IPS-NIHi11 (cell line): ENCODE measurements at regions not wholly inside any gene's neighbourhood (a gene's known extent, or its start where the extent isn't known, plus 50 kb on each side); places are given as distances from the start of the nearest gene placed in this dataset.
A peak's percentile ranks its signal among the peaks of the same experiment; 100 is the strongest.

Experiments used
- DNase-seq: peaks from one replicate; pipeline ENCODE4 v3.0.0; 2012; ENCODE audit warnings: mixed read lengths, low spot score

DNA sequence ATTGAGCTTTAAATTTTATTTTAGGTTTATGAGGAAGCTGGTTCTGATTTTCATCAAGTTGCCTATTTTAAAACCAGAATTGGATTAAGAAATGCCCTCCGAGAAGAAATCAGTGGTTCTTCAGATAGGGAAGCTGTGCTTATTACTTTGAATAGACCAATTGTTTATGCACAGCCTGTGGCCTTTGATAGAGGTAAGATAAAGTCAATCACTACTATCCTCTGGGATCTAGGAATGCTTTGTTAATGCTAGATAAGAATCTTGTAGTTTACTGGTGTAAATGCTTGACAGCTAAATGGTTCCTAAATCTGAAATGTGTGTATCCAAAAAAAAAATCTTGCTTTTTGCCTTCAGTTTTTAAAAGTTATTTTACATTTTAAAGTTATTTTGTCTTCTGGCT lies 73.0 kb upstream of the ADAD1 start:
- DNase-seq: no peak

DNA sequence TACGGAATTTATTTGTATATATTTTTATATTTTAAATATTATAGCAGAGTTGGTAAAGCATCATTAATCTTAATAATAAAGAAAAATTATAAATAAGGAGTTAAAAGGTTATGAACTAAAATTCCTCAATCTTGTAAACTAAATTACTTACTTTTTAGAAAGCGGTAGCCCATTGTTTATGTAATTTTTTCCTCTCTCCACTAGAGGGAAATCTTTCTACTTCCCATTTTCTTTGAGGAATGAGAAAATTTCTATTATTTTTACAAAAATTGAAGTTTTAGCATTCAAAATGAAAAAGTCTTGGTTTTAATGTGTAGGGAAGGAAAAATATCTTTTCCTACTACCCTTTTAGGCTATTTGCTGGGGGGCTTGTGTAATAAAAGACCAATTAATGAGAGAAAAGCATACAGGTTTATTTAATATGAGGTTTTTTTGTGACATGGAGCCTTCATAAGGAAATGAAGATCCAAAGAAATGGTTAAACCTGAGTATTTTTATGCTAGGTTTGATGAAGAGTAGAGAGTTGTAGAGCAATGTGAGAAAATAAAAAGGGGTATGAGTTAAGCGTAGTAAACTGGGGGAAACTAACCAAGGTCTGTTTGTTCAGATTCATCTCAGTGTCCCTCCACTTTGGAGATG lies 68.7 kb upstream of the ADAD1 start:
- DNase-seq: peak; percentile 12

DNA sequence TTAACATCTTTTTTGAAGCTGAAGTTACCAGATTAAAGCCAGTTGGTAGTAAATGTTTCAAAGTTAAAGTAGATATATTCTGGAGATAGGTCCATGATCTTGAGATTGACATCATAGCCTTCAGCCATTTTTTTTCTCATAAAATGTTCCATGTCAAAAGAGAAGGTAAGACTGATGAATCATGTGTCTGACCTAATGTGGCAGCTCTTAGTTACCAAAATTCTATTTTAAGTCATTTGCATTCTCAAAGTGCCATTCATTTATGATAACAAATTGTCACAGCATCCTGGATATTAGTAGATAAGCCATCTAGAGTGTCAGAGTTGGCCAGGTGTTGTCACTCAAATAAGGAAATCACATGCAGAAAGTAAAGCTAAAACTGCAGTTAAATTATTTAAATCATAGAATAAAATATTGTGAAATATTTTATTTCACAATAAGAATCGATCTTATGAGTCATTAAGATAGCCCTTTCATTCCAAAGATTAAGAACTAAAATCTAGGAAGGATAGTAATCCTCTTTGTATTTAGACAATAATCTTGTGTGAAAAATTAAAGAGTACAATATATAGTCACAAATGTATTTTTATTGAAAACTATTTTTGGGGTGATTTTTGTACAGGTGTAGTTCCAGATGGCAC lies 65.7 kb upstream of the ADAD1 start:
- DNase-seq: no peak

DNA sequence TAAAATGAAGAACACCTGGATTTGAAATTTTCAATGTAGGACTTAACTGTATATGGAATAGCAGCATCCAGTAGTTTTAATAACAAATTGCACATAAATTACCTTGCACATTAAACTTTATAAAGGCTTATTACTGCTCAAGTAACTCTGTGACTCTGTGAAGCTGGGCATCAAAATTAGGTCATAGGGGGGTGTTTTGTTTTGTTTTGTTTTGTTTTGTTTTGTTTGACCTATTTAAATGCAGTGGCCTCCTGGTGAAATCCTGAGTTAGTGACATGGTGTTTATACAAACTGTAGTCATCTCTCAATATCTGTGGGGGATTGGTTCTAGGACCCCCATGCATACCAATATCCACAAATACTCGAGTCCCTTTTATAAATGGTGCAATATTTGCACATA lies 51.9 kb upstream of the ADAD1 start:
- no peak for DNase-seq

- DNase-seq: no peak
Observed at GRCh38 chr4:122328893-122329292, 49.9 kb upstream of the ADAD1 start.
